ENCODE measurements at regions not wholly inside any gene's neighbourhood (a gene's known extent, or its start where the extent isn't known, plus 50 kb on each side); places are given as distances from the start of the nearest gene placed in this dataset.

GRCh38 chr6:56863366-56863765 is 91.5 kb upstream of the BEND6 start:
- no peak for FAIRE-seq

- no peak for FAIRE-seq
These were observed 92.3 kb upstream of the BEND6 start for GRCh38 chr6:56862415-56863175.

- no peak for FAIRE-seq
These were observed 94.4 kb upstream of the BEND6 start for GRCh38 chr6:56860475-56860874.

- no peak for FAIRE-seq
These were observed 98.8 kb upstream of the BEND6 start for GRCh38 chr6:56856036-56856580.

GRCh38 chr6:56854086-56854485 is 100.8 kb upstream of the BEND6 start:
- FAIRE-seq, result no peak

GRCh38 chr6:56853541-56853940 is 101.4 kb upstream of the BEND6 start:
- FAIRE-seq, result no peak

GRCh38 chr6:56852260-56853010 is 102.5 kb upstream of the BEND6 start:
- peak; percentile 6 for FAIRE-seq

- FAIRE-seq, result peak; percentile 91
These were observed 103.2 kb upstream of the BEND6 start for GRCh38 chr6:56851541-56852259.

GRCh38 chr6:56851074-56851473 is 103.8 kb upstream of the BEND6 start:
- FAIRE-seq, result peak; percentile 60

GRCh38 chr6:56850626-56851025 is 104.3 kb upstream of the BEND6 start:
- no peak for FAIRE-seq

GRCh38 chr6:56849896-56850295 is 105.0 kb upstream of the BEND6 start:
- no peak for FAIRE-seq

- no peak for FAIRE-seq
These were observed 106.8 kb upstream of the BEND6 start for GRCh38 chr6:56848105-56848504.

GRCh38 chr6:56845032-56845431 is 109.9 kb upstream of the BEND6 start:
- no peak for FAIRE-seq

GRCh38 chr6:56843476-56844349 is 111.2 kb upstream of the BEND6 start:
- FAIRE-seq, result no peak

GRCh38 chr6:56842686-56843475 is 112.0 kb upstream of the BEND6 start:
- FAIRE-seq, result no peak

GRCh38 chr6:56841751-56842150 is 113.2 kb upstream of the BEND6 start:
- no peak for FAIRE-seq

GRCh38 chr6:56841381-56841749 is 113.5 kb upstream of the BEND6 start:
- peak; percentile 23 for FAIRE-seq

- peak; percentile 81 for FAIRE-seq
These were observed 114.2 kb upstream of the BEND6 start for GRCh38 chr6:56840467-56841380.

- FAIRE-seq, result no peak
These were observed 115.2 kb upstream of the BEND6 start for GRCh38 chr6:56839533-56840183.

GRCh38 chr6:56838965-56839364 is 115.9 kb upstream of the BEND6 start:
- FAIRE-seq, result no peak

Data from A204.1 (cell line).